GM19238 (cell line): ENCODE measurements at regions not wholly inside any gene's neighbourhood (a gene's known extent, or its start where the extent isn't known, plus 50 kb on each side); places are given as distances from the start of the nearest gene placed in this dataset.

Experiments used
- DNase-seq: peaks from one replicate; pipeline ENCODE4 v3.0.0; 2011; ENCODE audit warnings: low spot score; ENCODE audit not compliant: insufficient read length

GRCh38 chr2:121961761-121962160 lies 206.3 kb downstream of the TSN start:
- no peak for DNase-seq

GRCh38 chr2:121965661-121966060 lies 210.2 kb downstream of the TSN start:
- no peak for DNase-seq

- DNase-seq = no peak
Measured at GRCh38 chr2:121966663-121967062, 211.2 kb downstream of the TSN start.

GRCh38 chr2:121969166-121969565 lies 213.7 kb downstream of the TSN start:
- DNase-seq = no peak

- DNase-seq = no peak
Measured at GRCh38 chr2:121969766-121970639, 214.6 kb downstream of the TSN start.

GRCh38 chr2:121972203-121972602 lies 216.8 kb downstream of the TSN start:
- no peak for DNase-seq

GRCh38 chr2:121974897-121975661 lies 219.6 kb downstream of the TSN start:
- peak; percentile 62 for DNase-seq

- no peak for DNase-seq
Measured at GRCh38 chr2:121976926-121977325, 221.5 kb downstream of the TSN start.

- DNase-seq = no peak
Measured at GRCh38 chr2:121977326-121977725, 221.9 kb downstream of the TSN start.

GRCh38 chr2:121992700-121993099 lies 237.2 kb downstream of the TSN start:
- DNase-seq = no peak

GRCh38 chr2:121993682-121994081 lies 238.2 kb downstream of the TSN start:
- DNase-seq = no peak

- no peak for DNase-seq
Measured at GRCh38 chr2:121994238-121995206, 239.1 kb downstream of the TSN start.

- no peak for DNase-seq
Measured at GRCh38 chr2:121998751-121999150, 243.3 kb downstream of the TSN start.

- DNase-seq = no peak
Measured at GRCh38 chr2:121999264-121999663, 243.8 kb downstream of the TSN start.

GRCh38 chr2:122000556-122001340 lies 245.3 kb downstream of the TSN start:
- no peak for DNase-seq

GRCh38 chr2:122001441-122001874 lies 246.0 kb downstream of the TSN start:
- no peak for DNase-seq

GRCh38 chr2:122003196-122003940 lies 247.9 kb downstream of the TSN start:
- no peak for DNase-seq

- no peak for DNase-seq
Measured at GRCh38 chr2:122007126-122007525, 251.7 kb downstream of the TSN start.

GRCh38 chr2:122007577-122007976 lies 252.1 kb downstream of the TSN start:
- DNase-seq = no peak

- no peak for DNase-seq
Measured at GRCh38 chr2:122009561-122009960, 254.1 kb downstream of the TSN start.
